Adrenal gland (tissue), 5 donors: ENCODE measurements at regions not wholly inside any gene's neighbourhood (a gene's known extent, or its start where the extent isn't known, plus 50 kb on each side); places are given as distances from the start of the nearest gene placed in this dataset.

Experiments
- POLR2A ChIP-seq, 2 donors: fragments of 450-650 bp; IDR thresholded peaks; one replicate each; pipeline ENCODE4 v1.6.1; 2017; ENCODE audit warnings: antibody characterized with exemption in 2 of 2, mild to moderate bottlenecking in 2 of 2, moderate library complexity in 1 of 2
- TF ChIP-seq, protein P1 (sequence below), 6 experiments: fragments of 450-650 bp in 4 of 6; fragments of 200-600 bp in 2 of 6; sonication (generic) in 1 of 6; IDR thresholded peaks; 1 replicate in 5 of 6; 2 replicates in 1 of 6; pipeline versions ENCODE4 v1.5.1 to v1.8.0; 2016 to 2021; ENCODE audit warnings: antibody characterized with exemption in 6 of 6, mild to moderate bottlenecking in 2 of 6, moderate library complexity in 1 of 6
- donor health status: DM: no; HTN: no; CAD: no.

DNA sequence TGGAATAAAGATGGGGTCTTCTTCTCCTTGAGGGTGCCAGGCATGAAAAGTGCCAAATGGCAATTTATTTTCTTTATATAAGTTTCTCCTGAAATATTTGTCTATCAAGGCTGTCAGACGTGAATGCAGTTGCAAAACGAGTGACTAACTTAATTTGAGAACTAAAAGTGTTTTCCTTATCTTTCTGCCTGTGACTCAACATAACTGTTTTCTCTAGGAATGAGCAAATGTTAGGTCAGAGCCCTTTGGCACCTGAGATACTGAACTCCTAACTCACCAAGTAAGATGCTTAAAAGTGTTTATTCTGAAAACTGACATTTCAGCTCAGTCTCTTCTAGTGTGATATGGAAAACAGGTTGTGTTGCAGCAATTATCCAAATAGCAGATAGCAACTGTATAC, 197.0 kb downstream of the STK31 start:
- TF ChIP-seq, protein P1, sequence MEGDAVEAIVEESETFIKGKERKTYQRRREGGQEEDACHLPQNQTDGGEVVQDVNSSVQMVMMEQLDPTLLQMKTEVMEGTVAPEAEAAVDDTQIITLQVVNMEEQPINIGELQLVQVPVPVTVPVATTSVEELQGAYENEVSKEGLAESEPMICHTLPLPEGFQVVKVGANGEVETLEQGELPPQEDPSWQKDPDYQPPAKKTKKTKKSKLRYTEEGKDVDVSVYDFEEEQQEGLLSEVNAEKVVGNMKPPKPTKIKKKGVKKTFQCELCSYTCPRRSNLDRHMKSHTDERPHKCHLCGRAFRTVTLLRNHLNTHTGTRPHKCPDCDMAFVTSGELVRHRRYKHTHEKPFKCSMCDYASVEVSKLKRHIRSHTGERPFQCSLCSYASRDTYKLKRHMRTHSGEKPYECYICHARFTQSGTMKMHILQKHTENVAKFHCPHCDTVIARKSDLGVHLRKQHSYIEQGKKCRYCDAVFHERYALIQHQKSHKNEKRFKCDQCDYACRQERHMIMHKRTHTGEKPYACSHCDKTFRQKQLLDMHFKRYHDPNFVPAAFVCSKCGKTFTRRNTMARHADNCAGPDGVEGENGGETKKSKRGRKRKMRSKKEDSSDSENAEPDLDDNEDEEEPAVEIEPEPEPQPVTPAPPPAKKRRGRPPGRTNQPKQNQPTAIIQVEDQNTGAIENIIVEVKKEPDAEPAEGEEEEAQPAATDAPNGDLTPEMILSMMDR (IDR thresholded peaks at IDR 0.05), result no peak
- TF ChIP-seq POLR2A (IDR thresholded peaks at IDR 0.05), result no peak
